HUDEP-2 (cell line): ENCODE measurements at regions not wholly inside any gene's neighbourhood (a gene's known extent, or its start where the extent isn't known, plus 50 kb on each side); places are given as distances from the start of the nearest gene placed in this dataset.

ENCODE experiments used
- DNase-seq, 76 experiments: peaks; one replicate each; lab custom pipeline; 2025; ENCODE audit not compliant: unreplicated experiment in 76 of 76; lab: John Stamatoyannopoulos, UW

GRCh38 chr2:216320852-216321251, 51.4 kb downstream of the MARCHF4 start:
- DNase-seq = no peak

GRCh38 chr2:216319771-216320170, 52.5 kb downstream of the MARCHF4 start:
- DNase-seq = no peak

- no peak for DNase-seq
Measured at GRCh38 chr2:216318521-216318874, 53.8 kb downstream of the MARCHF4 start.

DNA sequence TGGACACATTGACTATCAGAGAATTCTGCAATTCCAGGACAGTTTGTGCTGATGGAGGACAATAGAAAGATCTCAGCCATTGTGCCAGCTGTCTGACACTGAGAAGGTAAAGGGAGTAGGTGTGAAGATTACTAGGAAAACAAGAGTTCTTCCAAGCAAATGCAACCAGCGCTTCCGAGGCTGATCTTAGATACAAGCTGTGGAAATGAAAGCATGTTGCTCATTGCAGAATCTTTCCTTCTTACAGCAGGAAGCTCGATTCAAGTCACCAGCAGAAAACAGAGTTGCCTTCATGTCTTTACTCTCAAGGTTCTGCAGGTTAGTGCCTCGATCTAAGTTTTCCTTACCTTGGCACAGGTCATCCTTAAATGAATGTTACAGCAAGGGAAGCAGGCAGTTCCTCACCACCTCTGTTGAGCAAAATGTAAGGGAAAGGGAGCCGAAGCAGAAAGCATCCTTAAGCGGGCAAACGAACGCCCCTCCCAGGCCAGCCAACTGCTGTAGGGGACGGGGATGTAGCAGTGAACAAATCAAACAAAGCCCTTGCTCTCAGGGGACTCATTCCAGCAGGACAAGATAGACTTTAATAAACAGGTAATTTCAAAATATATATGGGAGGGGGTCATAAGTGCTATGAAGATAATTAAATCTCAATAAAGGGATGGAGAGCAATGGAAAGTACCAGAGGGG, 54.3 kb downstream of the MARCHF4 start:
- DNase-seq = no peak

- DNase-seq = no peak
Measured at GRCh38 chr2:216316743-216317142, 55.5 kb downstream of the MARCHF4 start.

- DNase-seq = no peak
Measured at GRCh38 chr2:216315802-216316603, 56.3 kb downstream of the MARCHF4 start.

DNA sequence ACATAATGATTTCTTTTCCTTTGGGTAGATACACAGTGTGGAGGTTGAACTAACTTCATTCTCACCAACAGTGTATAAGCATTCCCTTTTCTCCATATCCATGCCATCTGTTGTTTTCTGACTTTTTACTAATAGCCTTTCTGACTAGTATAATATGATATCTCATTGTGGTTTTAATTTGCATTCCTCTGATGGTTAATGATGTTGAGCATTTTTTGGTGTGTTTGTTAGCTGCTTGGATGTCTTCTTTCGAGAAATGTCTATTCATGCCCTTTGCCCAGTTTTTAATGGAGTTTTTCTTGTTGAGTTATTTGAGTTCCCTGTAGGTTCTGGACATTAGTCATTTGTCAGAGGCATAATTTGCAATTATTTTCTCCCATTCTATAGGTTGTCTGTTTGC, 59.8 kb downstream of the MARCHF4 start:
- DNase-seq = no peak

GRCh38 chr2:216308576-216308975, 63.7 kb downstream of the MARCHF4 start:
- no peak for DNase-seq

- DNase-seq = no peak
Measured at GRCh38 chr2:216307496-216307895, 64.8 kb downstream of the MARCHF4 start.

DNA sequence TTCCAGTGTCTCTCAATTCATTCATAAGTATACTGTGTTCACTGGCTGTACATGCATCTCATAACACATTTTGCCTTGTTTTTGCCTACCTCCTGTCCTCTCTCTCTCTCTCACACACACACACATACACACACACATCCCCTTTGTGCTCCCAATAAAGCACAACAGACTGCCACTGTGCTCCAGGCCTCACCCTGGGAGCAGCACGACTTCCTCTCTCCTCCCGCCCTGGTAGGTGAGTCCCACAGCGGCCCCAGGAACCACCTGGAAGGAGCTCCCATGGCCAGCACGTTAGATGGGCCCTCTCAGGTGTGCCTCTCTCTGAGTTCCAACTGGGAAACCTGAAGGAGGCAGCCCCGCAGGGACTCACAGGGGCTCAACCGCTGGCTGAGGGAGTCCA, 65.4 kb downstream of the MARCHF4 start:
- no peak for DNase-seq

DNA sequence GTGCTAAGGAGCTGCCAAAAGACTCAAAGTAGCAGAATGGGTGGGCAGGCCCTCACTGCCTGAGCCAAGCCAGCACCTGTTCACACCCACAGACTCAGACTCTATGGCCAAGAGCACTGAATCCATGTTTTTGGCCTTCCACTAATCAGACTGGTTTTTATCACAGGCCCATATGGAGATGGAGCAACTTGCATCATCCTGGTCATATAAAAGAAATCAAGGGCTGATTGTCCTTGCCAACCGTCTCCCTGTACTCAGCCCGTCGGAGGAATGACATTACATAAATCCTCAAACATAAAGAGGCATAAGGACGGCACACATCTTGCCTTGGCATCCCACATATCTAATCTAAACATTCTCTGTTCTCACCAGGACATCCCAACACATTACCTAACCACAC, 66.7 kb downstream of the MARCHF4 start:
- no peak for DNase-seq

GRCh38 chr2:216302981-216303676, 69.2 kb downstream of the MARCHF4 start:
- DNase-seq = no peak

- no peak for DNase-seq
Measured at GRCh38 chr2:216300906-216301305, 71.4 kb downstream of the MARCHF4 start.

DNA sequence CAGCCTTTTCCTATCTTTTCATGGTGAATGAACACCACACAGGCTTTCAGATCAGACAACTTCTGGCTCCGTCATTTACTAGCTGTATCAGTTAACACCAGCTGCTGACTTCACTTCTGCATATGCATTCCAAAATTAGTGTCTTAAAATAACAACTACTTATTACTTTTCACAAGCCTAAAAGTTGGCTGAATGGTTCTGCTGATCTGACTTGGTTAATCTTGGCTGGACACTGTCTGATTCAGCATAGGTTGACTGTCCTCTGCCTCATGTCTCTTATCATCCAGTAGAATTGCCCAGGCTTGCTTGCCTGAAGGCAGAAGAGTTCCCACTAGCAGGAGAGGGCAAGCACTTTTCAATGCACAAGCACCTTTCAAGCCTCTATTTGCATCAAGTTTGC, 72.7 kb downstream of the MARCHF4 start:
- peak in 3 of 76 experiments; percentile 14 to 26 (median 21) for DNase-seq

- DNase-seq = no peak
Measured at GRCh38 chr2:216298719-216299495, 73.4 kb downstream of the MARCHF4 start.

DNA sequence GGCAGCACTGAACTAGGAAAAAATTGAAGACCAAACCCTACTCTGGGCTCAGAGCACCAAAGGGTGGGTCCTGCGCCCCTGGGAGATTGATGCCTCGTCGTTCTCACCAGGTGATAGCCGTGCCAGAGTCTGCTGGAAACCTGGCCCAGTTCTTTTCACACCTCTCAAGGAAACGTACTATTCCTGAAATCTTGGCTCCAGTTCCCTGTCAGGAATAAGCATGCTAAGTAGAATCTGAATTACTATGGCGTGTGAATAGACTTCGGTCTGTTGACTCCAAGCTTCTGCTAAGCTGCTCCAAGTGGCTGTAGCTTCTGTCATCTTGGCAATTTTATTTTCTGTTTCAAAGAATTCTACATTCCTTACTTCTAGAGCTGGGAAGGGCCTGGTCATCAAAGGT, 75.4 kb downstream of the MARCHF4 start:
- DNase-seq = no peak

GRCh38 chr2:216294305-216294704, 78.0 kb downstream of the MARCHF4 start:
- no peak for DNase-seq

DNA sequence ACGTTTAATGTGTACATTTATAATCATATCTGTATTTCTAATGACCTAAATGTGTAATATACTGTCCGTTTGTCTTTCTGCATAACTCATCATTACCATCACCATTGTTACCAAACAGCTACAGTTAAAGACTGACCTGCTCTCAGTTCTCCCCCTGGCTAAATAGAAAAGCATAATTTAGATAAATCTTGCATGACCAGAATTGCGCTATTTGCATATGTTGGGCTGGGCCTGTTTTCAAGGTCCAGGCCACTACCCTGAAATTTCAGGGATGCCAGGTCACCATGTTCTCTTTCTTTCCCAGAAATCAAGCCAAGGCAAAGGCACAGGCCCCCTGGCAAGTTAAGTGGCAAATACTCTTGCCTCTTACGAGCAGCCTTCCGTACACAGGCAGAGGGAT, 78.4 kb downstream of the MARCHF4 start:
- DNase-seq = no peak

DNA sequence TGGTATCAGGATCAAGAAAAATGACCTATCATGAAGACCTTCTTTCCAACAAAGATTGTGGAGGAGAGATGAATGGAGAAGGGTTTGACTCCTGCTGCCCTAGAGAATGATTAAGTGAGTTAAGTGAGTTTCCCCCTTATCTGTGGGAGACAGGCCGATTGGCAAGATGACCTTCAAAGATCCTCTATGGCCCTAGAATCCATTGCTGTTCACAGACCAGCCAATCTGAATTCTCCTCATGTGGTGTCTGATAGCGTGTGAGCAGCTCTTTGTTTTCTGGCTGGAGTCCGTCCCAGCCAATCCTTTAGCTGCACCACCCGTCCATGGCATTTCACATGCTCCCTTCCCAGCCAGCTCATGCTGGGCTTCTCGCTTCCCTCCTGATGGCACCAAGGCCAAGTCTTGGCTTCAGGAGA, 79.4 kb downstream of the MARCHF4 start:
- DNase-seq = peak in 67 of 76 experiments; percentile 5 to 84 (median 50)

- DNase-seq = peak in 2 of 76 experiments; percentile 39 to 40
Measured at GRCh38 chr2:216292475-216292874, 79.8 kb downstream of the MARCHF4 start.

DNA sequence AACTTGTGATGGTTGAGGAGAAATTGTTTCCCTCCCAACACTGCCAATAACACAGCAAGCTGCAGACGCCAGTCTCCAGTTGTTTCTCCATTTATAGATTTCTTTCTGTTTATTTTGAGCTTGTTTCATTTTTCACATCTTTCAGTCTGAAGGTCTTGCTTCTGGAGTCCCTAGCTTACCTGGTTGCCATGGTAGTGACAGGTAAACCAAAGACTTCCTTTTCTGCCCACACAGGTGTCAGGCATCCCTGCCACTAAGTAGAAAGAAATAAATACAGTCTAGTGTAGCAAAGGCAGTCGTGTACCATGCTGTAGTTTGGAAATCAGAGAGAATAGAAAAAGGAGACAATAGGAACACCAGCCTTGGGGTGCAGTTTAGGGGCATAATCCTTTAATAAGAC, 82.8 kb downstream of the MARCHF4 start:
- no peak for DNase-seq
